ENCODE measurements at regions not wholly inside any gene's neighbourhood (a gene's known extent, or its start where the extent isn't known, plus 50 kb on each side); places are given as distances from the start of the nearest gene placed in this dataset.

GRCh38 chr6:119446609-119447008 lies 97.0 kb upstream of the MAN1A1 start:
- TF ChIP-seq GABPA (IDR thresholded peaks at IDR 0.05; ENCODE audit: low read depth): no peak
- no peak for TF ChIP-seq SPI1 (IDR thresholded peaks at IDR 0.05; ENCODE audit: borderline replicate concordance, low read depth)
- TF ChIP-seq POLR2AphosphoS5 (IDR thresholded peaks at IDR 0.05; ENCODE audit: low read depth): no peak
- TF ChIP-seq REST (IDR thresholded peaks at IDR 0.05; ENCODE audit: insufficient replicate concordance, low read depth): no peak
- no peak for TF ChIP-seq CTCF (IDR thresholded peaks at IDR 0.05; ENCODE audit: insufficient read depth, low read length)
- no peak overlapping the region for H3K4me3 ChIP-seq (replicated peaks; ENCODE audit: insufficient read depth, low read length)
- DNase-seq (ENCODE audit: low read depth in 1 of 2, low spot score in 1 of 2): no peak
- no peak overlapping the region for H3K27ac ChIP-seq (replicated peaks)
- H3K27me3 ChIP-seq (ENCODE audit: insufficient read depth, poor library complexity, severe bottlenecking): no peaks in the 10 kb centered on the region

GRCh38 chr6:119446115-119446554 lies 96.6 kb upstream of the MAN1A1 start:
- Histone ChIP-seq H3K27ac (replicated peaks) (no peak overlapping the region), H3K4me3 (replicated peaks; ENCODE audit: insufficient read depth, low read length) (no peak overlapping the region), H3K27me3 (ENCODE audit: insufficient read depth, poor library complexity, severe bottlenecking) (no peaks in the 10 kb centered on the region)
- TF ChIP-seq SPI1 (IDR thresholded peaks at IDR 0.05; ENCODE audit: borderline replicate concordance, low read depth) (no peak), CTCF (IDR thresholded peaks at IDR 0.05; ENCODE audit: insufficient read depth, low read length) (no peak), REST (IDR thresholded peaks at IDR 0.05; ENCODE audit: insufficient replicate concordance, low read depth) (no peak), POLR2AphosphoS5 (IDR thresholded peaks at IDR 0.05; ENCODE audit: low read depth) (no peak), GABPA (IDR thresholded peaks at IDR 0.05; ENCODE audit: low read depth) (no peak)
- DNase-seq (ENCODE audit: low read depth in 1 of 2, low spot score in 1 of 2): no peak

GRCh38 chr6:119445666-119446065 lies 96.1 kb upstream of the MAN1A1 start:
- TF ChIP-seq CTCF (IDR thresholded peaks at IDR 0.05; ENCODE audit: insufficient read depth, low read length) (no peak), SPI1 (IDR thresholded peaks at IDR 0.05; ENCODE audit: borderline replicate concordance, low read depth) (no peak), REST (IDR thresholded peaks at IDR 0.05; ENCODE audit: insufficient replicate concordance, low read depth) (no peak), GABPA (IDR thresholded peaks at IDR 0.05; ENCODE audit: low read depth) (no peak), POLR2AphosphoS5 (IDR thresholded peaks at IDR 0.05; ENCODE audit: low read depth) (no peak)
- H3K27ac ChIP-seq (replicated peaks): no peak overlapping the region

More at GRCh38 chr6:119445666-119446065, 96.1 kb upstream of the MAN1A1 start:
- Histone ChIP-seq H3K27me3 (ENCODE audit: insufficient read depth, poor library complexity, severe bottlenecking) (no peaks in the 10 kb centered on the region), H3K4me3 (replicated peaks; ENCODE audit: insufficient read depth, low read length) (no peak overlapping the region)
- no peak for DNase-seq (ENCODE audit: low read depth in 1 of 2, low spot score in 1 of 2)

Data from HL-60 (cell line).